ENCODE measurements at regions not wholly inside any gene's neighbourhood (a gene's known extent, or its start where the extent isn't known, plus 50 kb on each side); places are given as distances from the start of the nearest gene placed in this dataset.

GRCh38 chr14:83421711-83422110, 1888.1 kb upstream of the SEL1L start:
- TF ChIP-seq RNF2 (IDR thresholded peaks at IDR 0.05; ENCODE audit: borderline replicate concordance, low read depth) (no peak), CBX2 (IDR thresholded peaks at IDR 0.05; ENCODE audit: borderline replicate concordance, low read depth) (no peak), PHF8 (IDR thresholded peaks at IDR 0.05; ENCODE audit: borderline replicate concordance, low read depth) (no peak), MAX (IDR thresholded peaks at IDR 0.05) (no peak), NFE2L2 (conservative IDR thresholded peaks at IDR 0.05; ENCODE audit: low read length) (no peak)
